Hepatocyte (in vitro differentiated cells): ENCODE measurements at regions not wholly inside any gene's neighbourhood (a gene's known extent, or its start where the extent isn't known, plus 50 kb on each side); places are given as distances from the start of the nearest gene placed in this dataset.

ENCODE experiments used
- DNase-seq: peaks from one replicate; pipeline ENCODE4 v3.0.0-alpha.2; 2016; ENCODE audit warnings: low spot score
- H2AFZ ChIP-seq: fragments of 200-600 bp; sonication (generic); 2 replicates; pipeline ENCODE4 v1.6.0; 2016; ENCODE audit warnings: antibody characterized with exemption, mild to moderate bottlenecking
- H3K27ac ChIP-seq: fragments of 200-600 bp; sonication (generic); 2 replicates; pipeline ENCODE4 v1.5.1; 2016; ENCODE audit warnings: mild to moderate bottlenecking
- H3K27me3 ChIP-seq: fragments of 200-600 bp; sonication (generic); 2 replicates; pipeline ENCODE4 v1.6.1; 2016
- H3K36me3 ChIP-seq: fragments of 200-600 bp; sonication (generic); replicated peaks from 2 replicates; pipeline ENCODE4 v1.5.1; 2016; ENCODE audit warnings: low read depth; ENCODE audit not compliant: insufficient read depth
- H3K4me1 ChIP-seq: fragments of 200-600 bp; sonication (generic); 2 replicates; pipeline ENCODE4 v1.5.1; 2016; ENCODE audit warnings: mild to moderate bottlenecking, moderate library complexity; ENCODE audit not compliant: insufficient read depth
- H3K4me2 ChIP-seq: fragments of 200-600 bp; sonication (generic); 2 replicates; pipeline ENCODE4 v1.6.0; 2016
- H3K4me3 ChIP-seq: fragments of 200-600 bp; sonication (generic); 2 replicates; pipeline ENCODE4 v1.5.1; 2016; ENCODE audit warnings: mild to moderate bottlenecking
- H3K79me2 ChIP-seq: fragments of 200-600 bp; sonication (generic); 2 replicates; pipeline ENCODE4 v1.6.0; 2017; ENCODE audit warnings: mild to moderate bottlenecking
- H3K9me2 ChIP-seq: fragments of 200-600 bp; sonication (generic); replicated peaks from 2 replicates; pipeline ENCODE4 v1.6.0; 2017; ENCODE audit warnings: mild to moderate bottlenecking; ENCODE audit not compliant: insufficient read depth
- H3K9me3 ChIP-seq: fragments of 200-600 bp; sonication (generic); 2 replicates; pipeline ENCODE4 v1.5.1; 2016; ENCODE audit warnings: low read depth, mild to moderate bottlenecking
- H4K20me1 ChIP-seq: fragments of 200-600 bp; sonication (generic); 2 replicates; pipeline ENCODE4 v1.6.0; 2016; ENCODE audit warnings: mild to moderate bottlenecking; ENCODE audit not compliant: insufficient read depth, poor library complexity, severe bottlenecking
- CTCF ChIP-seq: fragments of 200-600 bp; sonication (generic); IDR thresholded peaks from 2 replicates; pipeline ENCODE4 v1.5.1; 2016; ENCODE audit warnings: antibody characterized with exemption, mild to moderate bottlenecking; ENCODE audit not compliant: poor library complexity
- EZH2 ChIP-seq: fragments of 200-600 bp; sonication (generic); IDR thresholded peaks from 2 replicates; pipeline ENCODE4 v1.6.1; 2016; ENCODE audit warnings: antibody characterized with exemption, mild to moderate bottlenecking, borderline replicate concordance
- EZH2phosphoT487 ChIP-seq: fragments of 200-600 bp; sonication (generic); IDR thresholded peaks from one replicate; pipeline ENCODE4 v1.6.1; 2018; ENCODE audit warnings: antibody characterized with exemption, mild to moderate bottlenecking, low read depth, moderate library complexity; ENCODE audit not compliant: unreplicated experiment, severe bottlenecking
- WGBS: methylation state at CpG from one replicate; pipeline ENCODE4 v1.1.6; 2016; ENCODE audit warnings: low lambda C conversion rate; ENCODE audit errors: missing lambda C conversion rate; 5-methylcytosine and 5-hydroxymethylcytosine counted together

GRCh38 chr10:62691336-62691735 lies 113.2 kb upstream of the ADO start:
- DNase-seq, result no peak
- Histone ChIP-seq H3K4me1 (no peaks in the 10 kb centered on the region), H3K4me2 (no peak overlapping the region), H3K36me3 (no peaks in the 10 kb centered on the region), H2AFZ (no peak overlapping the region), H3K9me3 (peaks cover 3% of the 10 kb centered on the region), H3K4me3 (no peak overlapping the region), H3K27me3 (no peaks in the 10 kb centered on the region), H4K20me1 (no peaks in the 10 kb centered on the region), H3K27ac (no peak overlapping the region), H3K9me2 (no peaks in the 10 kb centered on the region), H3K79me2 (no peaks in the 10 kb centered on the region)
- WGBS, result 88% methylated on average over 4 of the region's 4 CpGs
- TF ChIP-seq EZH2phosphoT487, result no peak

GRCh38 chr10:62692085-62692484 lies 112.4 kb upstream of the ADO start:
- no peaks in the 10 kb centered on the region for H4K20me1 ChIP-seq
- no peaks in the 10 kb centered on the region for H3K9me3 ChIP-seq
- H3K27me3 ChIP-seq, result no peaks in the 10 kb centered on the region
- TF ChIP-seq EZH2phosphoT487, result no peak
- H3K4me1 ChIP-seq, result no peaks in the 10 kb centered on the region
- no peak overlapping the region for H3K4me3 ChIP-seq
- H3K27ac ChIP-seq, result no peak overlapping the region
- no peak overlapping the region for H2AFZ ChIP-seq
- 52% methylated on average over 5 of the region's 5 CpGs for WGBS
- no peaks in the 10 kb centered on the region for H3K79me2 ChIP-seq
- H3K36me3 ChIP-seq, result no peaks in the 10 kb centered on the region
- H3K4me2 ChIP-seq, result no peak overlapping the region
- H3K9me2 ChIP-seq, result no peaks in the 10 kb centered on the region
- no peak for DNase-seq

- Histone ChIP-seq H3K4me1 (no peaks in the 10 kb centered on the region), H3K27ac (no peak overlapping the region), H3K4me3 (no peak overlapping the region), H3K4me2 (no peak overlapping the region), H3K9me2 (no peaks in the 10 kb centered on the region), H3K36me3 (no peaks in the 10 kb centered on the region), H3K27me3 (no peaks in the 10 kb centered on the region), H4K20me1 (no peaks in the 10 kb centered on the region), H3K9me3 (no peaks in the 10 kb centered on the region), H3K79me2 (no peaks in the 10 kb centered on the region), H2AFZ (no peak overlapping the region)
- WGBS, result 78% methylated on average over 2 of the region's 2 CpGs
- TF ChIP-seq EZH2 (no peak), CTCF (no peak), EZH2phosphoT487 (no peak)
- no peak for DNase-seq
These were observed 111.2 kb upstream of the ADO start for GRCh38 chr10:62693306-62693705.

GRCh38 chr10:62694537-62695126 lies 109.9 kb upstream of the ADO start:
- no peaks in the 10 kb centered on the region for H3K27me3 ChIP-seq
- H2AFZ ChIP-seq, result no peak overlapping the region
- H3K79me2 ChIP-seq, result no peaks in the 10 kb centered on the region
- H3K4me1 ChIP-seq, result no peaks in the 10 kb centered on the region
- 78% methylated on average over 3 of the region's 3 CpGs for WGBS
- DNase-seq, result no peak
- no peak overlapping the region for H3K4me2 ChIP-seq
- H3K9me2 ChIP-seq, result no peaks in the 10 kb centered on the region
- H3K4me3 ChIP-seq, result no peak overlapping the region
- TF ChIP-seq CTCF, result no peak
- TF ChIP-seq EZH2, result no peak
- no peak for TF ChIP-seq EZH2phosphoT487
- no peaks in the 10 kb centered on the region for H4K20me1 ChIP-seq
- H3K9me3 ChIP-seq, result no peaks in the 10 kb centered on the region
- no peak overlapping the region for H3K27ac ChIP-seq
- no peaks in the 10 kb centered on the region for H3K36me3 ChIP-seq
